NCI-H69 (cell line): ENCODE measurements at regions not wholly inside any gene's neighbourhood (a gene's known extent, or its start where the extent isn't known, plus 50 kb on each side); places are given as distances from the start of the nearest gene placed in this dataset.
"Not testable (repeated sequence)": the region's sequence is repeated elsewhere in the genome, so short reads cannot be mapped to it uniquely, and the experiment has no call there.

Source experiments
- DNase-seq: peaks from one replicate; lab custom pipeline; 2025; lab: John Stamatoyannopoulos, UW

- DNase-seq, result not testable (repeated sequence)
Observed at GRCh38 chr17:64800987-64801386, 118.3 kb downstream of the LRRC37A3 start.

- not testable (repeated sequence) for DNase-seq
Observed at GRCh38 chr17:64800361-64800895, 118.8 kb downstream of the LRRC37A3 start.

DNA sequence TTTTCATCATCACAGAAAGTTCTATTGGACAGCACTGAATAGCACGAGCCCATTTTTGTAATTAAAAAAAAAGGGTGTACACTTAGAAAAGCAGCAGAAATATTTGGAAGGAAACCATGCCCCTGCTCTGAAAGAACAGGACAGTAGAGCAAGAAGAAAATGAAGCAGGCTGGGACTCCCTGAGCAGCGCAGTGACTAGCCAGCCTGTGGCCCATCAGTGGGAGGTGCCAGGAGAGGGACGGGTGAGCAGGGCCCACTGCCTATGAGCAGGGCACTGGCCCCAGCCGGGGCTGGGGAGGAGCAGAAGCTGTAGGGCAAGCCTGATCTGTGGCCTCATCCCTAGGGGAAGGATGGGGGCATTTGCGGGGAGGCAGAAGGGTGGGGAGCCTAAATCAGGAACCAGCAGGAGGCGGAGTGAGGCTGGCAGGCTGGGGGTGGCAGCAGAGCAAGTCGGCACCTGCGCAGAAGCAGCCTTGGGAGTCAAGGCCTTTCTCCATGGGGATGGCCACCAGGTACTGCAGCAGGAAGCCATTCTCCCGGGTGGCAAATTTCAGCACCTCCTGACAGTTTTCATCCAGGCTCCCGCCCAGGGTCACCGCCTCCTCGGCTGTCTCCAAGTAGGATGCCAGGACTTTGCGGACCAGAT lies 119.6 kb downstream of the LRRC37A3 start:
- not testable (repeated sequence) for DNase-seq

GRCh38 chr17:64798961-64799360 lies 120.3 kb downstream of the LRRC37A3 start:
- DNase-seq, result not testable (repeated sequence)

- DNase-seq, result not testable (repeated sequence)
Observed at GRCh38 chr17:64798489-64798790, 120.8 kb downstream of the LRRC37A3 start.

- not testable (repeated sequence) for DNase-seq
Observed at GRCh38 chr17:64797746-64798488, 121.4 kb downstream of the LRRC37A3 start.

DNA sequence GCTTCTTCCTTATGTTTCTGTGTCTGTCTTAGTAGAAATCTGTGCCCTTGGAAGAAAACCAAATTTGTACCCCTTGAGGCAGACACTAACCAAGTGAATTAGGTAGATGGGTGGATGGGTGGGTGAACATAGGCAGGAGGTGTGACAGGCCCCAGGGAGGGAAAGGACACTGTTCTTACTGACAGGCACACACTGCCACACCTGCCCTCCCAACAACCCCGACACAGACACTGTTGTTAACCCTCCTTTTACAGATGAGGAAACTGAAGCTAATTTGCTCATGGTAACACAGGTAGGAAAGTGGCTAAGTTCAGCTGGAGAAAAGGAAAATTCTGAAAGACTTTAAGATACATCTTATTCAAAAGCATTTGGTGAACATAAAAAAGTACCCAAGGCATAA lies 123.9 kb downstream of the LRRC37A3 start:
- DNase-seq, result not testable (repeated sequence)

- not testable (repeated sequence) for DNase-seq
Observed at GRCh38 chr17:64794548-64795274, 124.6 kb downstream of the LRRC37A3 start.

GRCh38 chr17:64794113-64794512 lies 125.2 kb downstream of the LRRC37A3 start:
- not testable (repeated sequence) for DNase-seq

- not testable (repeated sequence) for DNase-seq
Observed at GRCh38 chr17:64792793-64793575, 126.3 kb downstream of the LRRC37A3 start.

GRCh38 chr17:64792276-64792675 lies 127.0 kb downstream of the LRRC37A3 start:
- not testable (repeated sequence) for DNase-seq

- DNase-seq, result not testable (repeated sequence)
Observed at GRCh38 chr17:64791691-64792090, 127.6 kb downstream of the LRRC37A3 start.

- not testable (repeated sequence) for DNase-seq
Observed at GRCh38 chr17:64791226-64791625, 128.1 kb downstream of the LRRC37A3 start.

DNA sequence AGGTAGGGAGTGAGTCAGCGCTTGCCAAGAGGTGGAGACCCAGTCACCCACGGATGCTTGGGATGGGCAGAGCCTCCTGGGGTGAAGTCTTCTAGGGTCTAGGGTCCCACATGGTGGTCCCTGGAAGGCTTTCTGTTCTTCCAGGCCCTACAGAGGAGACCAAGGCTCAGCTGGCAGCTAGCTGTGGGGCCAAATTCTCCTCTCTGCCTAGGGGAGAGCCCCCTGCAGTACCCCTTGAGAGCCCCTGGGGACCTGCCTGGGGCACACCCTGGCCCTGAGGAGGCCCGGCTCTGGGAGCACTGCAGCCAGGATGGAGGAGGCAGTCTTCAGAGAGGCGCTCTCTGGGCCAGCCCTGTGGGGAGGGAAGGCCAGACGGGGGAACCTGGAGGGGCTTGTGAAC lies 128.6 kb upstream of the SMURF2 start:
- not testable (repeated sequence) for DNase-seq

DNA sequence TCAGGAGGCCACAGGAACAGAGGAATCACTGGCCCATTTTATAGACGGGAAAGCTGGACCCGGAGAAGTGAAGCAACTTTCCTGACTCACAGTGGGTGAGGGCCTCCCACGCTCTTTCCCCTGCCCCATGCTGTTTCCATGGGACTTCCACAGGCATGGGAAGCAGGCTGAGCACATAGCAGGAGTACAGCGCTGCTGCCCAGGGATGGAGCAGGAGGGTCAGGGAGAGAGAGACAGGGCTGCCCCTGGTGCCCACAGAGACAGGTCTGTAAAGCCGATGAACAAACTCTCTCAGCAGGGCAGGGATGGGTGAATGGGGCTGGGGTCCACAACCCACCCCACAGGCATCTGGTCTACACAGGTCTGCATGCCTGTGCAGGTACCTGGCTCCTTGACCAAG lies 128.1 kb upstream of the SMURF2 start:
- DNase-seq, result not testable (repeated sequence)

DNA sequence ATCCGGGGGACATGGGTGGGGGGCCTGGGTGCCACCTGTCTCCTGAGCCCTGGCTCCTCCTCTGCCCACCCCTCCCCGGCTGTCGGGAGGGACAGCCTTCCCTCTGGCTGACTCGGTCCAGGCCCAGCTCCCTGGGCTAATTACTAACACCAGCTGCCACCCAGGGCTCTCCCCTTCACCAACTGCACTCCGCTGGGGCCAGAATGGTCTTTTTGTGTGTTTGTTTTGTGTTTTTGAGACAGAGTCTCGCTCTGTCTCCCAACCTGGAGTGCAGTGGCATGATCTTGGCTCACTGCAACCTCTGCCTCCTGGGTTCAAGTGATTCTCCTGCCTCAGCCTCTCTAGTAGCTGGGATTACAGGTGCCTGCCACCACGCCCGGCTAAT lies 126.9 kb upstream of the SMURF2 start:
- not testable (repeated sequence) for DNase-seq

- DNase-seq, result no peak
Observed at GRCh38 chr17:64788286-64789060, 126.4 kb upstream of the SMURF2 start.

- DNase-seq, result no peak
Observed at GRCh38 chr17:64787921-64788271, 125.8 kb upstream of the SMURF2 start.

GRCh38 chr17:64787255-64787920 lies 125.3 kb upstream of the SMURF2 start:
- DNase-seq, result no peak

- DNase-seq, result no peak
Observed at GRCh38 chr17:64786337-64786736, 124.2 kb upstream of the SMURF2 start.

- no peak for DNase-seq
Observed at GRCh38 chr17:64785011-64785421, 122.9 kb upstream of the SMURF2 start.
